Stimulated activated CD8-positive, alpha-beta memory T cell treated with anti-CD3 and anti-CD28 coated beads, Interleukin-2, amount 100 ng/mL, for 48 hours (primary cell): ENCODE measurements at regions not wholly inside any gene's neighbourhood (a gene's known extent, or its start where the extent isn't known, plus 50 kb on each side); places are given as distances from the start of the nearest gene placed in this dataset.
"Not testable (repeated sequence)": the region's sequence is repeated elsewhere in the genome, so short reads cannot be mapped to it uniquely, and the experiment has no call there.

Source experiments
- DNase-seq, 2 donors: peaks; one replicate each; pipeline ENCODE4 v3.0.0-alpha.2; 2020; ENCODE audit warnings: low read depth in 2 of 2

DNA sequence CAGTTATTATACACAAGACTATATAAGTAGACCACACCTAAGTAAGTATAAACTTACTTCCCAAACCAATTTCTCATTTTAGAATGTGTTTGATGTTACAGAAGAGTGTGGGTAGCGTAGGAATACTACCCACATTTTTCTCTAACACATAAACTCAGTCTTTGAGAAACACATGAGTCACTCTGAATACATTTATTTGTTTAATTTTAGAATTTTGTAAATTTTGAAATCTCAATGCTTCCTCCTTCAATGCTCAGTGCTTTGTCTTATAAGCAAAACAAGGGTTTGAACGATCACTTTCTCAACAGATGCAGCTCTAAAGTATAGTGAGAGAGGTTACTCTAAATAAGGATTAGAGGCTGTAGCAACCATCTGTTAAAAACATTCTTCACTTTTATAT lies 700.8 kb downstream of the SI start:
- DNase-seq: no peak

DNA sequence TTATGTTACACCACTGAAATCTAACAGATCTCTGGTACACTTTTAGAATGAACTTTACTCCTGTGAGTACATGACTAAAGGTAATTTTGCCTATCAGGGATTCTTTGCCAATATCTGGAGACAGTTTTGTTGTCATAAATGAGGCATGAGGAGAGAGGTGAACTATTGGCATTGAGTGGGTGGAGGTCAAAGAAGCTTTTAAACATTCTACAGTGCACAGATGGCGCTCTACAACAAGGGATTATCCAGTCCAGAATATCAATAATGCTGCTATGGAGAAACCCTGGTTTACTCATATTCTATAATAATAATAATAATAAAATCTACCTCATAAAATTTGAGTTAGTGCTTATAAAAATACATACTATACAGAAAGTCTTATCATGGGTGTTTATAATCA lies 702.3 kb downstream of the SI start:
- DNase-seq: no peak

DNA sequence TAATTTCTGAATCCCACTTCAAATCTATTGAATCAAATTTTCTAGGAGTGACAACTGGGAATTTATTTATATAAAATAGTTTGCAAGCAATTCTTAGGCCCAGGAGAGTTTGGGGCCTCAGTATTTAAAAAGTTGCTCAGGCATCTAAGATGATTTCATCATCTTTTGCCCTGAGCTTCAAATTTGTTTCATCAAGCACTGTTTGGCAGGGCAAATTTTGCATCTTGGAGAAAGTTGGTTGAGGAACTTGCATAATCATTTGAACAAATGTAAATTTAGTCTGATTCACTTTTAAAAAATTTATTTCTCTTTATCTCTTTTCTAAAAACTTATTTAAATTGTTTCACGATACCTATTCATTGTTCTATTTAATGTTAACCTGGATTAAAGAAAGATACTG lies 702.8 kb downstream of the SI start:
- DNase-seq: no peak

DNA sequence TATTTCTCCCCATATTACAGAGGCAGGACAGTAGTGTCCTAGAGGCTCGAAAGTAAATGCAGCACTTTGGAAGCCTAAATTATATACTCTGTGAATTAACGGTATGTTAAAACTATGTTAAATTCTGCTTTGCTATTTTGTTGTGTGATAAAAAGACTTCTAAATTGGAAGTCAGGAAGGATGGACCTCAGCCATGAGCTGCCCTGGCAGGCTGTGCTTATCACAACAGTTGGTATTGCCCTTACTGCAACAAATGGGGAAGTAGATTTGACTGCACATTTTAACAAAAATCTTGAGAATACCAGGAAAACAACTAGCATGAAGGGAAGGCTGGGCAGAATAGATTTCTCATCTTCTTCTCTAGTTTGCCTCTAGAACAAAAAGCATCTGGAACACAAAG lies 706.6 kb downstream of the SI start:
- no peak for DNase-seq

DNA sequence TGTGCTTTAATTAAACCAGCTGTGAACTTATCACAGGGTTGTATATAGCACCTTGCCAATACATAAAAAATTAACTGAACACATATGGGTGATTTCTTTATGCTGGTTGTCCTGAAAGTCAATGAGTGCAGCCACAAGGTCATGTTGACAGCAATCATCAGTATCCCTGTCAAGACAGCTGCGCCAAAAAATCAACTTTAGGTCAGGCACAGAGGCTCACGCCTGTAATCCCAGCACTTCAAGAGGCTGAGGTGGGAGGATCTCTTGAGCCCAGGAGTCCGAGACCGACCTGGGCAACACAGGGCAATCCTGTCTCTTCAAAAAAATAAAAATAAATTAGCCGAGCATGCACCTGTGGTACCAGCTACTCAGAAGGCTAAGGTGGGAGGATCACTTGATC lies 707.3 kb downstream of the SI start:
- no peak for DNase-seq

DNA sequence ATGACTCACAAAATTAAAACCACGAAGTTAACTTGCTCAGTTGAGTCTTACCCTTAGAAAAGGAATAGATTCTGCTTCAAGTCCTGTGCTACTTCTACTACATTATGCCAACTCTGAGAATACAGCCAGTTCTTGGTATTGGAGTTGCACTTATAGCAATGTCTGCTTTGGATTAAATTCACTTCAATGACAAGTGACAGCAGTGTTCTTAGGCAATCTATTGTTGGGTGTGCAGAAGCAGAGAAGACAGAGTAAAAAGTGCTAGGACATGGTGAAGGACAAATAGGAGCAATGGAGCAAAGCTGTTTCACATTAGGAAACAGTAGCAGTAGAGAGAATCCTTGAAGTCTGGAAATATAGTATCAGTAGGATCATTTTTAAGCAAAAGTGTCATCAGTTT lies 713.1 kb downstream of the SI start:
- DNase-seq: no peak

DNA sequence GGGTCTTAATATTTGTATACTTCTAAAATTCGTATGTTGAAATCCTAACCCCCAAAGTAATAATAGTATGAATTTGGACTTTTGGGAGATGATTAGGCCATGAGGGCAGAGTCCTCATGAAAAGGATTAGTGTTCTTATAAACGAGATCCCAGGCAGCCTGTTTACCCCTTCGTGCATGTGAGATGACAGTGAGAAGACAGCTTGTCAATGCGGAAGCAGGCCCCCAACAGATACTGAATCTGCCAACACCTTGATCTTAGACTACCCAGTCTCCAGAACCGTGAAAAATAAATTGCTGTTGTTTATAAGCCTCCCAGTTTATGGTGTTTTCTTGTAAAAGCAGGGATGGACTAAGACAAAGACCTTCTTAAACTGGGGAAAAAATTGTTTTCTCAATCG lies 714.2 kb downstream of the SI start:
- DNase-seq: no peak

DNA sequence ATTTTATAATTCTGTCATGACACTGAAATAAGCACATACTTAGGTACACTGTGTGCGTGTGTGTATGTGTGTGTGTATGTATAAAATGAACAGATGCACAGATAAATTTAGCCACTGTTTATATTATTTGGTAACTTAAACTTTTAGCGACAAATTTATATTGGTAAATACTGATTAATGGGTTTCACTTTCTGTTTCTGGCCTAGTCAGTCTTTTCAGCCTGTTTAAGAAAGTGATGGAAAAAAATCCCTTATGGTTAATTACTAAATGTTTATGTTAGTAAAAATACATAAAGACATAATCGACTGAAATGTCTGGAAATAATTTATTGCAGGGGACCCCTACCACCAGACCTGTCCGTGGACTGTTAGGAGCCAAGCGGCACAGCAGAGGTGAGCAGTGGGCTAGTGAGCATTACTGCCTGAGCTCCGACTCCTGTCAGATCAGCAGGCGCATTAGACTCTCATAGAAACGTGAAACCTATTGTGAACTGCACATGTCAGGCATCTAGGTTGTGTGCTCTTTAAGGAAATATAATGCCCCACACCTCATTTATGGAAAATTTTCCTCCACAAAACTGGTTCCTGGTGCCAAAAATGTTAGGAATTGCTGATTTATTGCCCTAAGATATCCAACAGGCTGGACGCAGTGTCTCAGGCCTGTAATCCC lies 717.4 kb downstream of the SI start:
- DNase-seq: no peak

DNA sequence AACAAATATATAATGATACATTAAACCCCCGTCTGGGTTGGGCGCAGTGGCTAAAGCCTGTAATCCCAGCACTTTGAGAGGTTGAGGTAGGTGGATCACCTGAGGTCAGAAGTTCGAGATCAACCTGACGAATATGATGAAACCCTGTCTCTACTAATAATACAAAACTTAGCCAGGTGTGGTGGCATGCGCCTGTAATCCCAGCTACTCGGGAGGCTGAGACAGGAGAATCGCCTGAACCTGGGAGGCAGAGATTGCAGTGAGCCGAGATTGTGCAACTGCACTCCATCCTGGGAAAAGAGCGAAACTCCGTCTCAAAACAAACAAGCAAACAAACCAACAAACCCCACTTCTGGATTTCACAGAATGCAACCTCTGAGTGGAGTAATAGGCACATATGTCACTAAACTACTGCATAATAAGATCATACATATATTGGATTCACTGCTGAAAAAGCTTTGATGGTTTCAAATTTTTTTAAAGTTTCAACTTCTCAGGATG lies 718.2 kb downstream of the SI start:
- DNase-seq: no peak

DNA sequence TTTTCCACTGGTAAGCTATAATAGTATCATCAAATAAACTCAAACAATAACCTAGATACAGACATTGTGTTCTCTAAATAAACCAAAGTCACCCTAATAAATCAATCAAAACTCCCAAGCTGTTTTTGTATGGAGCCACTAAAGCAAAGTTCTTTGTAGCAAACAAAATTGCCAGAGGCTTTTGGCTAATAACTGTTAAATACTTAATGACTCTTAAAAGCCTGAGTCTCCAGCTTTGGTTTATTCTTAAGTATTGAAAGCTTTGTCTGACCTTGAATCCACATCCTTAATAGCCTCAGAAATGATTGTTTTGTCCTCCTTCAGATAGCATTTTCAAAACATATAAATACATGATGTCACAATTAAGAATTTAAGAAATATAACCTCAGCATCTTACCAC lies 725.3 kb downstream of the SI start:
- DNase-seq: no peak

DNA sequence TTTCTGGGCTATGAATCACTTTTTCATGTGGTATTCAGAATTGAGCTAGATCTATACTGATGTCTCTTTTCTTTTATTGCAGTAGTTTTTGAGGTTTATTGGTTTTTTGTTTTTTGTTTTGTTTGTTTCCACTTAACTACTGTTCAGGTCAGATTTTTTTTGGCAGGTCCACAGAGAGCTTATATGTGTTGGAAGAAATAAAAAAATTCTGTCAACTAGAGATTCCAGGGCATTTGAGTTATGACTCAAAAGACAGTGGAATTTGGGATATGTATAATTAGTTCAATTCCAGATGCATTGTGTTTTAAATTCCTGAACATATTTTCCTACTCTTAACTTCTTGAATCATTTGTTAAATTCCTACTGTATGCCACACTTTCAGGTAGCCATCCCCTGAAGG lies 727.2 kb downstream of the SI start:
- DNase-seq: no peak

DNA sequence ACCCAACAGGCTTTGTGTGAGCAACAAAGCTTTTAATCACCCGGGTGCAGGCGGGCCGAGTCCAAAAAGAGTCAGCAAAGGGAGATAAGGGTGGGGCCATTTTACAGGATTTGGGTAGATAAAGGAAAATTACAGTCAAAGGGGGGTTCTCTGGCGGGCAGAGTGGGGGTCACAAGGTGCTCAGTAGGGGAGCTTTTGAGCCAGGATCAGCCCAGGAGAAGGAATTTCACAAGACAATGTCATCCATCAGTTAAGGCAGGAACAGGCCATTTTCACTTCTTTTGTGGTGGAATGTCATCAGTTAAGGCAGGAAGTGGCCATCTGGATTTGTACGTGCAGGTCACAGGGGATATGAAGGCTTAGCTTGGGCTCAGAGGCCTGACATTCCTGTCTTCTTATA lies 736.1 kb downstream of the SI start:
- not testable (repeated sequence) for DNase-seq

DNA sequence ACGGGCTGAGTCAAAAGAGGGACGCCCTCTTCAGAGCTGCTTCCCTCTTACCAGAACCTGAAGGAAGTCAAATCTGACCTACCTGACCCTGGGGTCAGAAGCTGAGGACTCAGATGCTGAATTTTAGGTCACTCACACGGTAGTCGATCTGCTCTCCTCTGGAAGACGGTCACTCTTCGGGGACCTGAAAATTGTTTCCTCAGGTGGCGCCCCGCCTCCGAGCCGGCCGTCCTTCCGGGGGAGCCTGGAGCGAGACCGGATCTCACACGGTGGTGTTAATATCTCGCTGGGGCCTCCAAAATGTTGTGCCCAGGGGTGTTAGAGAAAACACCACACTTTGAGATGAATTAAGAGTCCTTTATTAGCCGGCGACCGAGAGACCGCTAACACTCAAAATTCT lies 737.2 kb downstream of the SI start:
- DNase-seq: no peak

DNA sequence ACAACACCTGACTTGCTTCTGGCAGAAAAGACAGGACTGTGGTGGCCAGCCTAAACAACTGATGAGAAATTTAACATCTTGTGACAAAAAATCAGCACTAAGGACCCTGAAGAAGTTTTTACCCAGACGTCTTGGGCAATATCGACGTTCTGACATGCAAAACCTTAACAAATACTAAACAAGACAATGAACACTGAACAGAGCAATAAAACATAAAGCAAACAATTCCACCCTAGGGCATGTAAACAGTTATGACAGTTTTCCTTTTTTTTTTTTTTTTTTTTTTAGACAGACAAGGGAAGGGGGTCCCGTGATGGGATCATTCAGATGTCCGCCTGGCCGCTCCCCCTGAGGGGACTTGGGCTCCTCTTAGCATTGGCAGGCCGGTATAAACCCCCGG lies 738.0 kb downstream of the SI start:
- no peak for DNase-seq

DNA sequence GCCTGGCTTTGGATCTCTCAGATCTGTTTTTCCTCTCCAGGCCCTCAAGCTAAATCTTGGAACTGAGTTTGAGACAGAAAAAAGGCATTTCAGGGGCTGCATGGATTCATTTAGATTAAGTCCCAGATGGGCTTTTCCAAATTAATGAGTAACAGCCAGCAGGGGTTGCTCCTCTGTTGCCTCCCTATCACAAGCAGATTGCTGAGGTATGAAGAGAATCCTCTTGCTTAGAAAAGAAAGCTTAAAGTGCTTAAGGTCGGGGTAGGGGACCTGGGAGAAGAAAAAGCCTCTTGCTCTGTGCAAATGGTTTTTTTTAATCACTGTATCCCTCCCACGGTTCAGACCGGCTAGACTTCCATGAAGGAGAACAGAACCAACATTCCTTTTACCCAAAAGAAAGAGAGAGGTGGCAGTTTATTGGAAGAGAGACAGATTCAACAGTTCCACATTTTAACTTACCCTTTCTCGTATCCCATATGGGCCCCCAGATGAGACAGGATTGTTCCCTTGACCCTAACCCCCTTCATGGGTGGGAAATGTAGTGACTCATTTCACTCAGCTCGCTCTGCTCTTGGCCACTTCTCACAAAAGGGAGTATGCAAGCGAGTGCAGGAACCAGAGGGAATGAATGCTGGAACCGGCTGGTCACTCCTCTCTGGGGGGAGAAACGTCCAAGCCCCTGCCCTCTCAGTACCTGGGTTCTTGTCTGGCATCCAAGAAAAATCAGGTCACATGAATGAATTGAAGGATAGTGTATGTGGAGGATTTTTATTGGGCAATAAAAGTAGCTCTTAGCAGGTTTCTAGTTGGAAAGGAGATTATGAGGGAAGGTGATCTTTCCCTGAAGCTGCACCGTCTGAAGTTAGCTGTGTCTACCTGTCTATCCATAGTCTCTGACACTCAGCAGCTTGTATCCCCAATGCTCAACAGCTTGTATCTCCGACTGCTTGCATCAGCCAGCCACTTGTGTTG lies 745.2 kb downstream of the SI start:
- no peak for DNase-seq

DNA sequence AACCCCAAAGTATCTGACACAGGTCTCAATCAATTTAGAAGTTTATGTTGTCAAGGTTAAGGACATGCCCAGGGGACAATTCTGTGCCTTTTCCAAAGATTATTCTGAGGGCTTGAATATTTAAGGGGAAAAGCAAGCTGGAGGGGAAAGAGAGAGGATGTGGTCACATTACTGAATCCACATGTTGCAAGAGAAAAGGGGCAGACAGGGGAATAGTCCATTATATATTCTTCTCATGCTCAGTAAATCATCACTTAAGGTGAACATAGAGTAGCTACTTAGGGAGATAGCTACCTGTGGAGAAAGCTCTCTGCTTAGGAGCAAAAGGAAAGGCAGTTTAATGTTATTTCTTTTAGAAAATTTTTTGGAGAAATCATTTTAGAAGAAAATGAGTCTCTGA lies 751.6 kb downstream of the SI start:
- DNase-seq: no peak

DNA sequence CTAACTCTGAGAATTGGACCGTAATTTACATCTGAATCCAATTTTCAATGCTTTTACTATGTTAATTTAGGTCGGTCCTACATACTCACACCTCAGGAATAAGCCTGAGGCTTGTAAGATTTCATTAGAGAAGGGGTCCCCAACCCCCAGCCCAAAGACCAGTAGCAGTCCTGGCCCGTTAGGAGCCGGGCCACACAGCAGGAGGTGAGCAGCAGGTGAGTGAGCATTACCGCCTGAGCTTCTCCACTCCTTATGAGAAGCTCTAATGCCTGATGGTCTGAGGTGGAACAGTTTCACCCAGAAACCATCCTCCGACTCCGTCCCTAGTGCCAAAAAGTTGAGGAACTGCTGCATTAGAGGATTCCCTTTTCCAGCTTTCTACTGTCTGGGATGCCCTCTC lies 757.3 kb downstream of the SI start:
- DNase-seq: no peak

DNA sequence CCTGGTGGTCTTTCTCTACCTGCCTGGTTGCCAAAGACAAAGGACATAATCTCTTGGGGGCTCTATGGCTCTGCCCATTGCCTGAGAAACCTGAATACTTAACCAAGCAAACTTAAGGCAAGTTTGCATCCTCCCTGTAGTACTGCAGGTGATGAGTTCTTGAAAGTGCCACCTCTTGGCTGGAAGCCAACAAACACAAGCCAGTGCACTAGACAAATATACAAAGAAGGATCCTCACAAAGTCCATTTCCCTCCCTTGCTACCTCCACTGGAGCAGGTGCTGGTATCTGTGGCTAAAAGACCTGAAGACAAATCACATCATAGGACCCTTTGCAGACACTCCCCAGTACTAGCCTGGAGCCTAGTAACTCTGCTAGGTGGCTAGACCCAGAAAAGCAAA lies 772.3 kb downstream of the SI start:
- no peak for DNase-seq

DNA sequence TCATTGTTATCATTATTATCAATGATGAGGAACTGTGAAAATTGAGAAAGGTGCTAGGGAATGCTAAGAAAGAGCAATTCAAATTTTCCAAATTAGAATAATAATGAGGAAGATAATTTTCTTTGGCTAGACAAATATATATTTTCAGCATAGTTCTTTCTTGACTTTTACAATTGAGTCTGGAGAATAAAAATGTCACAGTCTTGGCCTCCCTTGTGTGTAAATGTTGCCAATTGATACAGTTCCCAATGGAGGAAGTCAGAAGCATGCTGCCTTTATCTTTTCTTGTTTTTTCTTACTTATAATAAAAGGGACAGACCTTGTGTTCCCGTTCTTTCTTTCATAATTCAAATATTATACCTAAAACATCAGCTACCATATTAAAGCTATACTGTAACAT lies 774.4 kb downstream of the SI start:
- no peak for DNase-seq

DNA sequence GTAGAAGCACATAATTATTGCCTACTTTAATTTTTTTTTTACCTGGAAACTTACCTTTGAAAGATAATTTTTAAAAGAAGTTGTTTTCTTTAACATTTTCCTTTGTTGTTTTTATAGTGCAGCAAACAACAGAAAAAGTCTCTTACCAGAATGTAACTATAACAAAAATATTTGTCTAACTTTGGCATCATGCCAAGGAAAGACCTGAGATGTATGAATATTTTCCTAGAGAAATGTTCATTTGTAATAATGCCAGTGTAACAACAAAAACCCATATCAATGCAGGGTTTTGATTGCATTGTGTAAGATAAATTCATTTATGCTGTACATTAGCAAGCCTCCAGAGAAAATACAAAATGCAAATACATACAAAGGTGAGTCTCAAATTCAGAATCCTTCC lies 775.7 kb downstream of the SI start:
- no peak for DNase-seq

DNA sequence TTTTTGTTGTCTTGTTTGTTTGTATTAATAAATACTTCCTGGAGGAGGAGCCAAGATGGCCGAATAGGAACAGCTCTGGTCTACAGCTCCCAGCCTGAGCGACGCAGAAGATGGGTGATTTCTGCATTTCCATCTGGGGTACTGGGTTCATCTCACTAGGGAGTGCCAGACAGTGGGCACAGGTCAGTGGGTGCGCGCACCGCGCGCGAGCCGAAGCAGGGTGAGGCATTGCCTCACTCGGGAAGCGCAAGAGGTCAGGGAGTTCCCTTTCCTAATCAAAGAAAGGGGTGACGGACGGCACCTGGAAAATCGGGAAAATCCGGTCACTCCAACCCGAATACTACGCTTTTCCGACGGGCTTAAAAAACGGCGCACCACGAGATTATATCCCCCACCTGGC lies 786.8 kb downstream of the SI start:
- not testable (repeated sequence) for DNase-seq

DNA sequence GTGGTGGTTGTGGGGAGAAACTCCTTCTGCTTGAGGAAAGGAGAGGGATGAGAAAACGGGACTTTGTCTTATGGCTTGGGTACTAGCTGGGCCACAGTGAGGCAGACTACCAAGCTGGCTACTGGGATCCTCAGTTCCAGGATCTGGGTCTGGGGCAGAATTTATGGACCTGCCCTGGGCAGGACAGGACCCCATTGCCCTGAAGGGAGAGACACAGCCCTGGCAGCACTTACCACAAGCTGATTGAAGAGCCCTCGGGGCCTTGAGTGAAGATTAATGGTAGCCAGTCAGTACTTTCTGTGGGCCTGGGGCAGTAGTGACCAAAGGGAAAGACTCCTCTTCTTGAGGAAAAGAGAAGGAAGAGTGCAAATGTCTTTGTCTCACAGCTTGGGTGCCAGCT lies 799.7 kb downstream of the SI start:
- DNase-seq: no peak

DNA sequence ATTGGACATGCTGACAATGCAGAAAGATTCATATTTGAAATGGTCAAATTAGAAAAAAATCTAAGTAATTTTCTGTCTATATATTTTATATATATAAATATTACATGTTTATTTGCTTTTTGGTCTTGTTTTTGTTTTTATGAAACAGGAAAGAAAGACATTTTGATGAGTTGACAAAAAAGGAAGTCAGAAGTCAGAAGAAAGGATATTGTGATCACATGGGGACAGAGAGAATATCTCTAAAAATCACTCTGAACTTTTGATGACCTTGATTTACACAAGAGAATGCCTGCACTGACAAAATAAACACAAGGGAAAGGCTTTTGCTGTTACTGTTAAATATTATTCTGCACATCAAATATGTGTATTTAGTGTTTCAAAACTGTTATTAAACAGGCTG lies 811.2 kb downstream of the SI start:
- no peak for DNase-seq
